ENCODE measurements at regions not wholly inside any gene's neighbourhood (a gene's known extent, or its start where the extent isn't known, plus 50 kb on each side); places are given as distances from the start of the nearest gene placed in this dataset.

GRCh38 chr6:98037571-98037970, 754.6 kb upstream of the MMS22L start:
- no peak for DNase-seq (ENCODE audit: low read depth)
- TF ChIP-seq CTCF (conservative IDR thresholded peaks at IDR 0.05; ENCODE audit: low read depth, low read length), result no peak
- no peak overlapping the region for H3K4me3 ChIP-seq (ENCODE audit: low read depth, low read length)

- no peak overlapping the region for H3K4me3 ChIP-seq (ENCODE audit: low read depth, low read length)
- no peak for TF ChIP-seq CTCF (conservative IDR thresholded peaks at IDR 0.05; ENCODE audit: low read depth, low read length)
- DNase-seq (ENCODE audit: low read depth), result no peak
Measured at GRCh38 chr6:98039443-98039842, 756.4 kb upstream of the MMS22L start.

GRCh38 chr6:98039904-98040607, 757.0 kb upstream of the MMS22L start:
- peak; percentile 19 for DNase-seq (ENCODE audit: low read depth)
- no peak overlapping the region for H3K4me3 ChIP-seq (ENCODE audit: low read depth, low read length)
- TF ChIP-seq CTCF (conservative IDR thresholded peaks at IDR 0.05; ENCODE audit: low read depth, low read length), result peak; percentile 28

- TF ChIP-seq CTCF (conservative IDR thresholded peaks at IDR 0.05; ENCODE audit: low read depth, low read length), result no peak
- no peak for DNase-seq (ENCODE audit: low read depth)
- no peak overlapping the region for H3K4me3 ChIP-seq (ENCODE audit: low read depth, low read length)
Measured at GRCh38 chr6:98041056-98041455, 758.0 kb upstream of the MMS22L start.

- no peak for DNase-seq (ENCODE audit: low read depth)
- no peak for TF ChIP-seq CTCF (conservative IDR thresholded peaks at IDR 0.05; ENCODE audit: low read depth, low read length)
- no peak overlapping the region for H3K4me3 ChIP-seq (ENCODE audit: low read depth, low read length)
Measured at GRCh38 chr6:98041921-98042320, 758.9 kb upstream of the MMS22L start.

- H3K4me3 ChIP-seq (ENCODE audit: low read depth, low read length), result no peak overlapping the region
- no peak for TF ChIP-seq CTCF (conservative IDR thresholded peaks at IDR 0.05; ENCODE audit: low read depth, low read length)
- no peak for DNase-seq (ENCODE audit: low read depth)
Measured at GRCh38 chr6:98044151-98044561, 761.1 kb upstream of the MMS22L start.

- no peak overlapping the region for H3K4me3 ChIP-seq (ENCODE audit: low read depth, low read length)
Measured at GRCh38 chr6:98044791-98045470, 761.9 kb upstream of the MMS22L start.

More at GRCh38 chr6:98044791-98045470, 761.9 kb upstream of the MMS22L start:
- DNase-seq (ENCODE audit: low read depth), result no peak
- no peak for TF ChIP-seq CTCF (conservative IDR thresholded peaks at IDR 0.05; ENCODE audit: low read depth, low read length)

Measured in choroid plexus epithelial cell (primary cell).